HAP-1 (cell line): ENCODE measurements at regions not wholly inside any gene's neighbourhood (a gene's known extent, or its start where the extent isn't known, plus 50 kb on each side); places are given as distances from the start of the nearest gene placed in this dataset.

Source experiments
- DNase-seq, 2 experiments: peaks; one replicate each; pipeline ENCODE4 v3.0.0-alpha.2; 2016 to 2020; ENCODE audit warnings: low spot score in 2 of 2
- H3K27me3 ChIP-seq: fragments of 250-450 bp; sonication (Bioruptor Pico); 2 replicates; pipeline ENCODE4 v1.5.1; 2020; ENCODE audit warnings: low read depth, mild to moderate bottlenecking, moderate library complexity
- H3K36me3 ChIP-seq: fragments of 250-450 bp; sonication (Bioruptor Pico); replicated peaks from 2 replicates; pipeline ENCODE4 v1.5.1; 2020; ENCODE audit warnings: mild to moderate bottlenecking
- H3K4me1 ChIP-seq: fragments of 250-450 bp; sonication (Bioruptor Pico); 2 replicates; pipeline ENCODE4 v1.5.1; 2020; ENCODE audit warnings: mild to moderate bottlenecking
- H3K4me3 ChIP-seq: fragments of 250-450 bp; sonication (Bioruptor Pico); 2 replicates; pipeline ENCODE4 v1.5.1; 2020; ENCODE audit warnings: mild to moderate bottlenecking, moderate library complexity
- H3K9me3 ChIP-seq: fragments of 250-450 bp; sonication (Bioruptor Pico); 2 replicates; pipeline ENCODE4 v1.5.1; 2020; ENCODE audit warnings: mild to moderate bottlenecking, moderate library complexity
- in situ Hi-C: fragments of 300-500 bp; cut with MboI; formaldehyde crosslinking; loops from 3 replicates; pipeline ENCODE4 v1.14.3; 2020; ENCODE audit warnings: low sequenced_read_pairs, inconsistent platforms, mixed read lengths

DNA sequence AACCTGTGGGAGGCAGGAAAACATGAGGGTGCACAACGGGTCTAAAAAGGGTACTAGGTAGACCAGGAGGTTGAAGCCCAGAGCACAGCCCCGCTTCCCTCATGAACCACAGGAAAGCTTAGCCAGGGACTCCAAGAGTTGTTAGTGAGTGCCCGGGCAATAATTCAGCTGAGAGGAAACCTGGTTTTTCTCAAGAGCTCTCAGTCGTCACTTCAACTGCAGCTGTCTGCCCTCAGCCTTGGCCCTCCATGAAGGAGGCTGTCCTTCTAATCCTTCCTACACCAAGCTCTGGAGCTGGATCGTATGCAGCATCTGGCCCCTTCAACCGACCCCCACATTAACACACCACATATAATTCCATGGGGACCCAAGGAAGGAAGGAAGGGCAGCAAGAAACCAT is 77.0 kb upstream of the BACE2 start:
- DNase-seq = no peak
- Histone ChIP-seq H3K9me3 (peaks cover 2% of the 10 kb centered on the region; the same call in 1 of the 2 replicates), H3K27me3 (no peaks in the 10 kb centered on the region), H3K4me1 (no peaks in the 10 kb centered on the region), H3K36me3 (no peaks in the 10 kb centered on the region), H3K4me3 (no peak overlapping the region)
- in situ Hi-C loops = no loop called here

DNA sequence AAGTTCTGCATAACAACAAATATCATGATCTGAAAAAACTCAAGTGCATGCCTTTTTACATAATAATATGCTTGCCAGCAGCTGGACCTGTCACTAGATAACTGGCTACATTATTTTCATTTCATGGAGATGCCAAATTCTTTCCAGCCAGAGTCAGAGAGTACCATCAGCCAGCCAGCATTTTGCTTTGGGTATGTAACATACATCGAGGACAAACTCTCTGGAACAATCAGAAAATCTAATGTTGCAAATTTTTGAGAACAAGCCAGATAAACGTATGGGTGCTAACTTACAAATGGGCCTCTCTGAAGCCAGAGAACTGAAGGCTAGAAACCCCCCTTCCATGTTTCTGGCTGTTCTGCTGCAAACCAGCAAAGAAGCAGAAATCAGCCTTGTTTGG is 76.3 kb upstream of the BACE2 start:
- H3K9me3 ChIP-seq = peaks cover 2% of the 10 kb centered on the region; the same call in 1 of the 2 replicates
- no peak for DNase-seq
- H3K36me3 ChIP-seq = no peaks in the 10 kb centered on the region
- H3K27me3 ChIP-seq = no peaks in the 10 kb centered on the region
- H3K4me1 ChIP-seq = no peaks in the 10 kb centered on the region
- H3K4me3 ChIP-seq = no peak overlapping the region
- in situ Hi-C loops = no loop called here

DNA sequence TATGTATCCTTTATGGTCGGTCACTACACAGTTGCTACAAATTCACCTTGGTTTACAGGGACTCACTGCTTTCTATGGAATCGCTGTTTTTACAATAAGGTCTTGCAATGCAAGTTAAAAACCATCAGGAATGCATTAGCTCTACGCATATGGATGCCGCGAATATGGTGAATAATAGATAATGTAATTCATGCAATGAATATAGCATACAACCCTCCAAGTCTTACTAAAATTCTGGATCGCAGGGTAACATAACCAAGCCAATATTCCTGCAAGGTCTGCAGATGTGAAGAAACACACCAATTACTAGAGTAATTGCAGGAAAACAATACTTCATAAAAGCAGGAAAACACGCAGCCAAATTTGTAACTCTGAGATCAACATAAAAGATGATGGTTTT is 75.6 kb upstream of the BACE2 start:
- DNase-seq = no peak

DNA sequence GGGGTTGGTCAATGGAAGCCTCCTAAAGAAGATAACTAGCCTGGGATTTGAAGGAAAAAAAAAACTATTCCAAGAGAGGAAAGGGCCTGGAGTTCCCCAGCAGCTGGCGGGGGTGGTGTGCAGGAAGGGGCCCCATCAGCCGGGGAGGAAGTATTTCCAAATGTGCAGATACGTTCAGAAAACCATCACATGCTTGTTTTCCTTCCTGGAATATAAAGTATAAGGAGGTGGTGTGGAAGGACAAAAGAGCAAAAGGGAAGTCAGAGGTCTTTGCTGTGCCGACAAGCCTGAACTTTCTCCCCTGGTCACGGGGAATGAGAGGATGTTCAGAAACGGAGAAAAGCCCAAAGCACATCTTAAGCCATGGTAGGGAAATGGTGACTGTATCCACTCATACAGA is 72.0 kb upstream of the BACE2 start:
- Histone ChIP-seq H3K27me3 (no peaks in the 10 kb centered on the region), H3K36me3 (no peaks in the 10 kb centered on the region), H3K9me3 (0 out of 2 replicates have a peak, but pooled peaks cover 2% of the 10 kb centered on the region), H3K4me1 (no peaks in the 10 kb centered on the region), H3K4me3 (no peak overlapping the region)
- in situ Hi-C loops = no loop called here
- DNase-seq = no peak

More for the DNA sequence above, 75.6 kb upstream of the BACE2 start:
- in situ Hi-C loops = no loop called here
- H3K27me3 ChIP-seq = no peaks in the 10 kb centered on the region
- H3K4me1 ChIP-seq = no peaks in the 10 kb centered on the region
- H3K4me3 ChIP-seq = no peak overlapping the region
- peaks cover 2% of the 10 kb centered on the region; the same call in 1 of the 2 replicates for H3K9me3 ChIP-seq
- H3K36me3 ChIP-seq = no peaks in the 10 kb centered on the region

DNA sequence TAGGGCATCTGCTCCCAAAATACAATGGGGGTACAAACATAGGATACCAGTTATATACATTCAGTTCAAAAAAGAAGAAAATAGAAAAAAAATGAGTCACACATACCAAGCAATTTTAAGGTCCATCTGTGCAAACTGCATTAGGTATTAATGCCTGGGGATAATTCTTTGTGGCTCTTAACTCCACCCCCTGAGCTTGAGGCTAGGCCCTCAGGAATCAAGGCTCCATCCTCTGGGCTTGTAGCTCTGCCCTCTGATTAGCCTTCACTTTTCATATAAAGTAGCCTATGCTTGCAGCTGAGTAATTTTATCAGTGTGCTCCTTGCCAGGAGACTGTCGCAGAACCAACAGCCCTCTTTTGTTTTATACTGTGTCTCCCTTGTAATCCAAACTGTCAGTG is 69.9 kb upstream of the BACE2 start:
- no peaks in the 10 kb centered on the region for H3K4me1 ChIP-seq
- H3K9me3 ChIP-seq = 0 out of 2 replicates have a peak, but pooled peaks cover 2% of the 10 kb centered on the region
- no peaks in the 10 kb centered on the region for H3K27me3 ChIP-seq
- DNase-seq = no peak
- H3K36me3 ChIP-seq = no peaks in the 10 kb centered on the region
- no peak overlapping the region for H3K4me3 ChIP-seq
- in situ Hi-C loops = no loop called here

DNA sequence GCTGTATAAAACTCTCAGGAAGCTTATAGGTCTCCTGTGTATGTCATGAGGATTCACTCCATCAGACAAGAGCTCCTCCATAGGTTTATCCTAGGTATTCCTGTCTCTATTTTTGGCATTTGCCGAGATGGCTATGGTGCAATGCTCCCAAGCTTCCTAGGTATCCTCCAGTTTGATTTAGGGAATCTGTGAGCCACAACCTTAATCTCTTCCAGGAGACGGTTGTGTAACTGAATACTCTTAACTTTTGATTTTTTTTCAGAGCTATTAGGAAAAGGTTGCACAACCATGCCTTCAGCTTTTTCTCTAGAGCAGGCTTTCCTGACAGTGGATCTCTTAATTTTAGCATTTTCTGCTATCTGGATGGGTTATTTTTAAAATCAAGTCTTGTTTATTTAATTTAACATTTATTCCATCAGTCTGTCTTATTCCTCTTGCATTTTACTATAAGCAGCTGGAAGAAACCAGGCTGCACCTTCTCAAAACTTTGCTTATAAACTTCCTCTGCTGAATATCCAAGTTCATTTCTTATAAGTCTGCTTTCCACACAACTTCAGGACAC is 69.4 kb upstream of the BACE2 start:
- H3K9me3 ChIP-seq = 0 out of 2 replicates have a peak, but pooled peaks cover 2% of the 10 kb centered on the region
- in situ Hi-C loops = no loop called here
- no peaks in the 10 kb centered on the region for H3K27me3 ChIP-seq
- H3K4me1 ChIP-seq = no peaks in the 10 kb centered on the region
- no peaks in the 10 kb centered on the region for H3K36me3 ChIP-seq
- DNase-seq = no peak
- H3K4me3 ChIP-seq = no peak overlapping the region

DNA sequence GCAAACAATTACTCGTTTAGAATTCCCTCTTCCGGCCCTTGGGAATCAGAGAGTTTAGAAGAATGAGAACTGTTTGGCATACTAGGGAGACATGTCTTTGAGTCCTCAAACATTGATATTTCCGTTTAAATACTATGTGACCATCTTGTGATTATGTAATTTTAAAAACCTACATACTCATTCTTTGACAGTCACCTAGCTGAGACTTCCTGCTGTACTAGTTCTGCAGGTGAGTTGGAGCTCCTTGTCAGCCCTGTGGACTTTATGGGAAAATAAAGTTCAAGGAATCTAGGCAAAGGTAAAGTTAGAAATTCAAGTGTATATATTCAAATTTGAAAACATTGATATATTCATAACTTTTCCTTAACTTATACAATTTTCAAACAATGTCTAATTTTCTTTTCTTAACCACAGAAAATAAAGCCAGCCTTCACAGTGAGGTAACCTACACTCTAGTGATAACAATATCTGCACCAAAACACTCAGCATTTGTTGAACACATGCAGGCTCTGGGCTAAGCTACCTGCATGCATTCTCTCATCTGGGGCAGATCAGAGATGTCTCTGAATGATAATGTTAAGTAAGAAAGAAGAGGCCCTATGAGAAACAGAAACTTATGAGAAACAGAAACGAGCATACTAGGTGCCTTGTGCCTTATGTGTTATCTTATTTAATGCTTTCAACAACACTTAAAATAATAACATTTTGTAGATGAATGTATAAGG is 67.0 kb upstream of the BACE2 start:
- in situ Hi-C loops = no loop called here

DNA sequence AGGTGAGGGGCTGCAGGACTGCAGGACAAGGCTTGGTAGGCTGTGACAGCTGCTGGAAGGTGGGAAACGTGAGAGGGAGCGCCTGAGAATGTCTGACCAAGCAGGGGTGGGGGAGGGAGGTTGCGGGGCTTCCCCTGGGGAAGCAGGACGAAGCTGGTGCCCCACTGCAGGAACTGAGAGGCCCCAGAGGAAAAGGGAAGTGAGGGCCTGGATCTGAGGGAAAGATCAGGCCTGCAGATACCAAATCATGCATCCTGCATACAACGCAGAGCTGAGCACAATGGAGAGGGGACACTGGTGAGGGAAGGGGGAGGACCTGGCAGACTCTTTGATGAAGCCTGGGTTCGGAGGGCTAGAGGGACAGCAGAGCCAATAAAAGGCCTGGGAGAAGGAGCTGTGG is 65.7 kb upstream of the BACE2 start:
- no peak for DNase-seq
- Histone ChIP-seq H3K36me3 (no peaks in the 10 kb centered on the region), H3K4me1 (no peaks in the 10 kb centered on the region), H3K27me3 (no peaks in the 10 kb centered on the region), H3K4me3 (no peak overlapping the region), H3K9me3 (0 out of 2 replicates have a peak, but pooled peaks cover 2% of the 10 kb centered on the region)
- in situ Hi-C loops = no loop called here

More for the DNA sequence above, 67.0 kb upstream of the BACE2 start:
- Histone ChIP-seq H3K4me3 (no peak overlapping the region), H3K9me3 (0 out of 2 replicates have a peak, but pooled peaks cover 2% of the 10 kb centered on the region), H3K36me3 (no peaks in the 10 kb centered on the region), H3K4me1 (no peaks in the 10 kb centered on the region), H3K27me3 (no peaks in the 10 kb centered on the region)
- DNase-seq = no peak

DNA sequence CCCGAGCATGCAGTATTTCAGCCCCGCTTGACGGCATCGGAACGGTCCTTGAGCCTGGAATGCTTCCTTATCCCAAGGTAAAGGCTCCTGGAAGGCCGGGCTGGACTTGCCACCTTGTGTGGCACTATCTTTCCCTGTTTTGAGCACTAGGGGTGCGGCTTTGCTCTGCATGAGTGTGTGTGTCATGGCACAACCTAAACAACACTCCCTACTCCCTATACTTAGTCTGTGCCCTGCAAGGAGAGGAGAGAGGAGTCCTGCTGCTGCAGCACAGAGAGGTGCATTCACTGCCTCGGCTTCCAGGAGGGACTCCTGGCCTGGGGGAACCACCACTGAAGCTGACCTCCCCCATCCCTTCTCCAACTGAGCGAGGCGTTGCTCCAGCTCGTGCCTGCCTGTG is 60.4 kb upstream of the BACE2 start:
- Histone ChIP-seq H3K36me3 (no peaks in the 10 kb centered on the region), H3K4me1 (no peaks in the 10 kb centered on the region), H3K9me3 (no peaks in the 10 kb centered on the region; the same call in 1 of the 2 replicates), H3K27me3 (no peaks in the 10 kb centered on the region), H3K4me3 (no peak overlapping the region)
- DNase-seq = no peak
- in situ Hi-C loops = no loop called here

DNA sequence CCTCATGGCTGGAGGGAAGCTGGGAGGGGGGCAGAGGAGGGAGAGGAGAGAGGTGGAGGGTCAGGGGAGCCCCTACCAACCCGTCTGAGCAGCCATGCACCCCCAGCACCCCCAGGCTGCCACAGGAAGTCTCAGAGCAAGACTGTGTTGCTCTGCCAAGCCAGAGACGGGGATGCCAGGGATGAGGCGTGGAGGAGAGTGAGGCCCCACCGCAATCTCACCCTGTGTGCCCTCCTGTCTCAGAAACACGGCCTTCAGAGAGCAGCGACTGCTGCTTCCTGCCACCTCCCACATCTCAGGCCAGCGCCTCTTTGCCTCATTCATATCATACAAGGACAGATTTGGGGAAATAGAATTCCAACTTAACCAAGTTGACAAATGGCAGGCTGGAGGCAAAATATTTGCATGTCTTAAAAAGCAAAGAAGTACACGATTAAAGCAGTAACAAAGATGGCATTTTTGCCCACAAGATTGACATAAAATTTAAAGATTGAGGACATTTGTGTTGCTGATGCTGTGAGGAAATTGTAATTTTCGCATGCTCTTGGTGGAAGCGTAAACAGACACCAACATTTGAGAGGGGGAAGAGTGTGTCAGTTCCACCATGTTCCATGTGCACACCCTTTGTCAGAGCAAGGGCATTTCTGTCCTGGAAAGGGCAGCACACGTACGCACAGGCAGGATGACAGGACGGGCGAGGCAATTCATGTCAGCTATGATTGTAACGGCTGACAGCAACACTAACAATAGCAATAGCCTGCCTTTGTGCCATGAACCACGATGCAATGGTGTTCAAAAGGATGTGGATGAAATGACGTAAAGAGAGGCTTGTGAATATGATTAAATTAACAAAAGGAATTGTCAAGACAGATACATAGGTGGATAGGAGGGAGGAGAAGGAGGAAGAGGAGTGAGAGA is 59.0 kb upstream of the BACE2 start:
- no peaks in the 10 kb centered on the region for H3K27me3 ChIP-seq
- no peaks in the 10 kb centered on the region; the same call in 1 of the 2 replicates for H3K9me3 ChIP-seq
- H3K4me1 ChIP-seq = no peaks in the 10 kb centered on the region
- DNase-seq = no peak
- in situ Hi-C loops = no loop called here
- H3K36me3 ChIP-seq = no peaks in the 10 kb centered on the region
- no peak overlapping the region for H3K4me3 ChIP-seq

DNA sequence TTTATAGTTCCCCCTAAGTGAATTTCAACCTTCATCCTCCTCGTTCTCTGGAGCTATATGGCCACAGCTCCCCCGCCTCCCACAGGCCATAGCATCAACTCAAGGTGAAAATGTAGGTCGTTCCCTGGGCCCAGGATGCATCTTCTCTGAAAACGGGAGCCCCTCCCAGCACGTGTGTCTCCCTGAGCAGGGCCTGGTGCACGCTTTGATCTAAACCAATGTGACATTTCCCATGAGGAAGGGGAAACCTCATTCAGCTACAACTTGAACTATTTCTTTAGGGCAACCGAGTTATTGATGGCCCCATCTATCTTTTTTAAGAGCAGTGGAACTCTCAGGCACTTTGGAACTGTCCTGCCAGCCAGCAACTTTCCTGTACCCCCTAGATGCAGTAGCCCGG is 57.8 kb upstream of the BACE2 start:
- Histone ChIP-seq H3K9me3 (no peaks in the 10 kb centered on the region; the same call in 1 of the 2 replicates), H3K36me3 (no peaks in the 10 kb centered on the region), H3K27me3 (no peaks in the 10 kb centered on the region), H3K4me3 (no peak overlapping the region), H3K4me1 (no peaks in the 10 kb centered on the region)
- no peak for DNase-seq
- in situ Hi-C loops = no loop called here

DNA sequence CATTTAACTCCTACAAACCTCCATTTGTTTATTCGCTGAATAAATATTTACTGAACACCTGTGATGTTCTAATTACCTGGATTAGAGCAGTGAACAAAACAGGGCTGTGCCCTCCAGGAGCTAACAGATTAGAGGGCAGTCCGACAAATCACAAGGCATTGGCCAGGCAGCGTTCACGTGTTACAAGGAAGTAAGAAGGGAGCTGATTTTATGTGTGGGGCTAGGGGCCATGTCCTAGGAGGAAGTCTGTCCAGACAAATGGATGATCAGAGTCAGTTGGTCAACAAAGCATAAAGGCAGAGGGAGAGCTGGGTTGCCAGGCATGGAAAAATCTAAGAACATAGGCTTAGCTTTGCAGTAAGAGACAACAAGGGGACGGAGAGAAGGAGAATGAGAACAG is 57.3 kb upstream of the BACE2 start:
- Histone ChIP-seq H3K27me3 (no peaks in the 10 kb centered on the region), H3K4me3 (no peak overlapping the region), H3K4me1 (no peaks in the 10 kb centered on the region), H3K36me3 (no peaks in the 10 kb centered on the region), H3K9me3 (no peaks in the 10 kb centered on the region; the same call in 1 of the 2 replicates)
- DNase-seq = no peak
- in situ Hi-C loops = no loop called here

DNA sequence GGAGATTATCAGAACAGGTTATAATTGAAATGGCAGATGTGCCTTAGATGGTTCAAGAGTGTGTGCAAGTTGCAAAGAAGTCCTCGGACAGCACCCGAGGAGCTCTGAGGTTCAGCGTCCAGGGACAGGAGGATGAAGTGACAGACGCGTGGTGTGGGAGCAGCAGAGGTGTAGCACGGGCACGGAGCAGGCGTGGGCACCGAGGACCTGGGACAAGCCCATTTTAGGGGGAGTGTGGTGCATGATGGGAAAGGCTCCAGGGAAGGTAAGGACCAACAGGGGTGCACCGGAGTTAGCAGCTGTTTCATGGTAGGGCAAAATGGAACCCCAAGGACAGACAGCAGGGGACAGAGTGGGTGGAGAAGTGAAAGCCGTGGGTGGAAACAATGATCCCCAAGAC is 56.3 kb upstream of the BACE2 start:
- in situ Hi-C loops = no loop called here
- no peaks in the 10 kb centered on the region for H3K36me3 ChIP-seq
- no peaks in the 10 kb centered on the region for H3K4me1 ChIP-seq
- H3K4me3 ChIP-seq = no peak overlapping the region
- DNase-seq = no peak
- no peaks in the 10 kb centered on the region for H3K27me3 ChIP-seq
- H3K9me3 ChIP-seq = no peaks in the 10 kb centered on the region; the same call in 1 of the 2 replicates
